ENCODE measurements at regions not wholly inside any gene's neighbourhood (a gene's known extent, or its start where the extent isn't known, plus 50 kb on each side); places are given as distances from the start of the nearest gene placed in this dataset.
"Not testable (repeated sequence)": the region's sequence is repeated elsewhere in the genome, so short reads cannot be mapped to it uniquely, and the experiment has no call there.

GRCh38 chr6:26185802-26186201, 98.6 kb downstream of the HFE start:
- Histone ChIP-seq H3K4me3 (ENCODE audit: low read depth, low read length) (no peak overlapping the region), H3K36me3 (no peaks in the 10 kb centered on the region), H3K27me3 (ENCODE audit: insufficient read depth, low read depth, severe bottlenecking) (no peaks in the 10 kb centered on the region), H3K9me3 (ENCODE audit: severe bottlenecking) (peaks cover 2% of the 10 kb centered on the region), H3K27ac (no peak overlapping the region)
- no peak for DNase-seq
- no peak for TF ChIP-seq CTCF (IDR thresholded peaks at IDR 0.05; ENCODE audit: low read depth, low read length)

- no peak for DNase-seq
- H3K27me3 ChIP-seq (ENCODE audit: insufficient read depth, low read depth, severe bottlenecking) = no peaks in the 10 kb centered on the region
- peaks cover 2% of the 10 kb centered on the region for H3K9me3 ChIP-seq (ENCODE audit: severe bottlenecking)
- no peaks in the 10 kb centered on the region for H3K36me3 ChIP-seq
- no peak overlapping the region for H3K27ac ChIP-seq
- TF ChIP-seq CTCF (IDR thresholded peaks at IDR 0.05; ENCODE audit: low read depth, low read length) = no peak
- H3K4me3 ChIP-seq (ENCODE audit: low read depth, low read length) = no peak overlapping the region
Observed at GRCh38 chr6:26186652-26187051, 99.4 kb downstream of the HFE start.

- Histone ChIP-seq H3K27me3 (ENCODE audit: insufficient read depth, low read depth, severe bottlenecking) (no peaks in the 10 kb centered on the region), H3K27ac (no peak overlapping the region), H3K36me3 (no peaks in the 10 kb centered on the region), H3K4me3 (ENCODE audit: low read depth, low read length) (no peak overlapping the region), H3K9me3 (ENCODE audit: severe bottlenecking) (peaks cover 2% of the 10 kb centered on the region)
- TF ChIP-seq CTCF (IDR thresholded peaks at IDR 0.05; ENCODE audit: low read depth, low read length) = no peak
- no peak for DNase-seq
Observed at GRCh38 chr6:26187292-26187691, 100.1 kb downstream of the HFE start.

DNA sequence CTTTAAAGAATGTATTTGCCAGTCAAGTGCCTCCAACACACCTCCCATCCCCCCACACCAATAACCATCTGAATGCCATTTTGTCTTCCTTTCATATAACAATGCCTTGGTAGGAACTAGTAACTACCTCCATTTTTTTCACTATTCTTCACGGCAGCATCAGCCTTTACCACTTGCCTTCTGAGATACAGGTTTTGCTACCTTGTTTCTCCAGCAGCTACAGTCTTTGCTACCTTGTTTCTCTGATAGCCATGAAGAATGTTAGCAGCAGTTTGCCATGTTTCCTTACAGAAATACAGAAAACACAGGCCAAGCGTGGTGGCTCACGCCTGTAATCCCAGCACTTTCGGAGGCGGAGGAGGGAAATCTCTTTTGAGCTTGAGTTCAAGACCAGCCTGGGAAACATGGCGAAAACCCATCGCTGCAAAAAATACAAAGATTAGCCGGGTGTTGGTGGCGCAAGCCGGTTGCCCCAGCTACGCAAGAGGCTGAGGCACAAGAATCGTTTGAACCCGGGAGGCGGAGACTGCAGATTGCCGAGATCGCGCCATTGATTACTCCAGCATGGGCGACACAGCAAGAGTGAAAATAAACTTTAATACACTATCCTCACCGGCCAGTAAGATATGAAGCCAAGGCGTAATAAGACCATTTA, 100.9 kb downstream of the HFE start:
- Histone ChIP-seq H3K27ac (no peak overlapping the region), H3K27me3 (ENCODE audit: insufficient read depth, low read depth, severe bottlenecking) (no peaks in the 10 kb centered on the region), H3K9me3 (ENCODE audit: severe bottlenecking) (peaks cover 2% of the 10 kb centered on the region), H3K4me3 (ENCODE audit: low read depth, low read length) (no peak overlapping the region), H3K36me3 (no peaks in the 10 kb centered on the region)
- no peak for TF ChIP-seq CTCF (IDR thresholded peaks at IDR 0.05; ENCODE audit: low read depth, low read length)
- no peak for DNase-seq

DNA sequence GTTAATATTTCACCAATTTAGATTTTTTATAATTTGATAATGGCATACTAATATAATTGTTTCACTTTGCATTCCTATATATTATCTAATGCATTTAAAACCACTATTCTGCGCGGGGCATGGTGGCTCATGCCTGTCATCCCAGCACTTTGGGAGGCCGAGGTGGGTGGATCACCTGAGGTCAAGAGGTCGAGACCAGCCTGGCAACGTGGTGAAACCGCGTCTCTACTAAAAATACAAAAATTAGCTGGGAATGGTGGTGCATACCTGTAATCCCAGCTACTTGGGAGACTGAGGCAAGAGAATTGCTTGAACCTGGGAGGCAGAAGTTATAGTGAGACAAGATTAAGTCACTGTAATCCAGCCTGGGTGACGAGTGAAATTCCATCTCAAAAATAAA, 104.3 kb downstream of the HFE start:
- H3K27me3 ChIP-seq (ENCODE audit: insufficient read depth, low read depth, severe bottlenecking); H3K27ac ChIP-seq; DNase-seq; H3K9me3 ChIP-seq (ENCODE audit: severe bottlenecking); H3K4me3 ChIP-seq (ENCODE audit: low read depth, low read length); H3K36me3 ChIP-seq: not testable (repeated sequence)

GRCh38 chr6:26193467-26194328, 106.5 kb downstream of the HFE start:
- Histone ChIP-seq H3K36me3 (no peaks in the 10 kb centered on the region), H3K9me3 (ENCODE audit: severe bottlenecking) (peaks cover 1% of the 10 kb centered on the region), H3K4me3 (ENCODE audit: low read depth, low read length) (no peak overlapping the region), H3K27me3 (ENCODE audit: insufficient read depth, low read depth, severe bottlenecking) (no peaks in the 10 kb centered on the region), H3K27ac (no peak overlapping the region)
- TF ChIP-seq CTCF (IDR thresholded peaks at IDR 0.05; ENCODE audit: low read depth, low read length) = no peak
- DNase-seq = no peak

Measured in WERI-Rb-1 (cell line).